Glomerular visceral epithelial cell (primary cell): ENCODE measurements at regions not wholly inside any gene's neighbourhood (a gene's known extent, or its start where the extent isn't known, plus 50 kb on each side); places are given as distances from the start of the nearest gene placed in this dataset.
"Not testable (repeated sequence)": the region's sequence is repeated elsewhere in the genome, so short reads cannot be mapped to it uniquely, and the experiment has no call there.

Experiments used
- DNase-seq: peaks from one replicate; pipeline ENCODE4 v3.0.0-alpha.2; 2016; ENCODE audit errors: extremely low spot score

DNA sequence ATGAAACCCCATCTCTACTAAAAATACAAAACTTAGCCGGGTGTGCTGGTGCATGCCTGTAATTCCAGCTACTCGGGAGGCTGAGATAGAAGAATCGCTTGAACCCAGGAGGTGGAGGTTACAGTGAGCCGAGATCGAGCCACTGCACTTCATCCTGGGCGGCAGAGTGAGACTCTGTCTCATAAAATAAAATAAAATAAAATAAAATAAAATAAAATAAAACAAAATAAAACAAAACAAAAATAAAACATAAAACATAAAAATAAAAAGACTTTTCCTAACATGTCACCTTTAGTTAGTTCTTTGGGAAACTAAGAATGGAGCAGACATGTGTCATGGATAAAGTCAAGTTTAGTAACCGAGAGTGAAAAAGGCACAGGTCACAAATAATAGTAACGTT is 1007.6 kb upstream of the EDIL3 start:
- not testable (repeated sequence) for DNase-seq

DNA sequence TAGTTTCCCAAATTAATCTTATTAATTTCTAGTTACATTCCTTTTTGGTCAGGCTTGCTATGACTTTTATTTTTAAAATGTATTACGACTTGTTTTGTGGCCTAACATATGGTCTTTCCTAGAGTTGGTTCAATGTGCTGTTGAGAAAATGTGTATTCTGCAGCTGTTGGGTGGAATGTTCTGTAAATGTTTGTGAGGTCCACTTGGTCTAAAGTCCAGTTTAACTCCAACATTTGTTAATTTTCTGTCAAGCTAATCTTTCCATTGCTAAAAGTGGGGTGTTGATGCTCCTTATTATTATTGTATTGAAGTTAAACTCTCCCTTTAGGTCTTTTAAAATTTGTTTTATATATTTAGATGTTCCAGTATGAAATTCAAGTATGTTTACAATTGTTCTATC is 1010.8 kb upstream of the EDIL3 start:
- no peak for DNase-seq

DNA sequence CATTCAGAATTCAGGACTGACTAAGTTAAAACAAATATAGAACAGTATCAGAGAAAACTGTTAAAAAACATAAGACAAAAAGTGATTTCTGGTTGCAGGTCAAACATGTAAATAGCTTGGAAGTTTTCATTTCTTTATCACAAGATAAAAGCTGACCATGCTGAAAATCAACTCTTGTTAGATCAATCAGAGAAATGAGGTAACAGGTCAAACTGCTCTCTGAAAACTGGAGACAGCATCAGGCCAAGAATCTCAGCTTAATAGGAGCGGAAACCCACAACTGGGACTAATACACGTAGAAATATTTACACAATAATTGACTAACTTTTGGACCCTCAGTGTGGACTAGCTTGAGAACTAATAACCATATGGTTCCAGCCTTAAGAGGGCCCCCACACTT is 1012.8 kb upstream of the EDIL3 start:
- DNase-seq, result no peak

DNA sequence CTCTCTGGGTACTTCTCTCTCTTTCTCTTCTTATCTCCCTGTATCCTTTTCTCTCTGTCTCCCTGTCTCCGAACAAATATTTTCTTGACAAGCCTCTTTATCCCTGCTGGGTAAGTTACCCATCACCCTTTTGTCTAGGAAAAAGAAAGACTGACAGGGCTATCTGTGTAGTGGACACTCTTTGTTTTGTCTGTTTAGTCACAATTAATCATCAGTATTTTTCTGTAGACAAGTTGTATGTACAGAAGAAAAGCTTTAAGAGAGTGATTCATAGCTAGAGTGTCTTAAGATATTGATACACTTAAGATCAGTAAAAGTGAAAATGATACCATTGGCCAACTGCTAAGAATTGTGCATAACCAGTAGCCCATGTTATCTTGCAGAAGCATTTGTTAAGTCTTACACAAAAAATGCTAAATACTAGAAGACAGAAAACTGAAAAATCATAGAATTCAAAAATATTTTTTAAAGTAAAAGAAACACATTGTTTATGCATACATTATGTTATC is 1043.8 kb upstream of the EDIL3 start:
- DNase-seq, result no peak

DNA sequence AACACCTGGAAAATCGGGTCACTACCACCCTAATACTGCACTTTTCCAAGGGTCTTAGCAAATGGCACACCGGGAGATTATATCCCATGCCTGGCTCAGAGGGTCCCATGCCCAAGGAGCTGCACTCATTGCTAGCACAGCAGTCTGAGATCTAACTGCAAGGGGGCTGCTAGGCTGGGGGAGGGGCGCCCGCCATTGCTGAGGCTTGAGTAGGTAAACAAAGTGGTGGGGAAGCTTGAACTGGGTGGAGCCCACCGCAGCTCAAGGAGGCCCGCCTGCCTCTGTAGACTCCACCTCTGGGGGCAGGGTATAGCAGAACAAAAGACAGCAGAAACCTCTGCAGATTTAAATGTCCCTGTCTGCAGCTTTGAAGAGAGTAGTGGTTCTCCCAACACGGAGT is 1047.0 kb upstream of the EDIL3 start:
- DNase-seq, result not testable (repeated sequence)

DNA sequence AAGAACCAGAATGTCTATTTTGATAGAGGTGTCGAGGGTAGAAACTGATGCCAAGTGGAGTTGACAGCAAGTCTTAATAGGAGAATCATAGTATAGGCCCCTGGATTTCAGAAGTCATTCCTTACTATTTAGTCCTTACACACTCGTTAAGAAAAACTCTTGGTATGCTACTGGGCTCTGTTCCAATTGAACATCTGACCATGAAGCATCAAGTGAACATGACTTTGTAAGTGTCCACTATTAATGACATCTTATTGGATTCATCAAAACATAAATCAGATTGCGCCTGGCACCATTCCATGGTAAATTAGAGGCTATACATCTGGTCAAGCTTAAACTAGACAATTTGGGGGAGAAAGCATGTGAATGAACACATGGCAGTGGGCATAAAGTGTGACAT is 1056.5 kb upstream of the EDIL3 start:
- DNase-seq, result no peak

DNA sequence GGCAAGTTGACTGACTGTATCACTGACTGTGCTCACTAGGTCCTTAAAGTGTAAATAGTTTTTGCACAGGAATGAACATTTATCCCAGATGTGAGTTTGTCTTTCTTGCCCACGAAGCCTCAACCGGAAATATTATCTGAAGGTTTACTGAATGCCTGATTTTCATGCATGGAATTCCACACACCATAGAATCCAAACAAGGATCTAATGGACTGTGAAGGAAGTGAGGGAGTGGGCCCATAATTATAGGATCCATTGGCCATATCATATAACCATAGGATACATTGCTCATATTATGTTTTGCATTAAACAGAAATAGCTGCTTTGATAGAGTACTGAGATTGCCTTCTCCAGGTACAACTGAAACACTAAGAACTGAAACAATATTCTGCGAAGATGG is 1057.2 kb upstream of the EDIL3 start:
- DNase-seq, result no peak

DNA sequence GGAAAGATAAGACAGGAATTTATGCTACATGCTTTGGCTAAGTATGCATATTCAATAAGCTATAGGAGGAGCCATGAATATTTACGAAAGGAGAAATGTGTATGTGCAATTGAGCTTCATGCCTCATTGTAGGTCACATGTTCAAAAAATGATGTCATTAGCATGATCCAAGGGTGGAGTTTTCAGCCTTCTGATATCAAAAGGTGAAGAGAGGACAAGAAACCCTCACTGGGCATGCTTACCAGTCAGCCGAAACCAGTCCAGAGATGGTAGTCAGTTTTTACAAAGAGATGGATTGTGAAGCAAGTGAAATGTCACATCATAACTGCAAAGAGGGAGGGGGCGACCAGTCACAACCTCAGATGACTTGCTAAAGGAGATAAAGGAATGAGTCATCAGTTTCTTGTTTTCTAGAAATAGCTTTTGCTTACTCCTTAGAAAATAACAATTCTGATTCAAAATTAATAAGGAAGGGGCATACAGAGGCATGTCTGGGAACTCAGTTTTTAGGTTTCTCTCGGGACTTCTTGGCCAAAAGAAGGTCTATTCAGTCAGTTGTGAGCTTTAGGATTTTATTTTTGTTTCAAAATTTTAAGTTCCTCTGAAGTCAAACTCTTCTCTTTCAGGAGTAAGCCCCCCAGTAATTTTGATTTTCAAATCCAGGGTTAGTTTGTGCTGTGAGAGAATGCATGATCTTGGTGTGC is 1067.8 kb upstream of the EDIL3 start:
- DNase-seq, result no peak

DNA sequence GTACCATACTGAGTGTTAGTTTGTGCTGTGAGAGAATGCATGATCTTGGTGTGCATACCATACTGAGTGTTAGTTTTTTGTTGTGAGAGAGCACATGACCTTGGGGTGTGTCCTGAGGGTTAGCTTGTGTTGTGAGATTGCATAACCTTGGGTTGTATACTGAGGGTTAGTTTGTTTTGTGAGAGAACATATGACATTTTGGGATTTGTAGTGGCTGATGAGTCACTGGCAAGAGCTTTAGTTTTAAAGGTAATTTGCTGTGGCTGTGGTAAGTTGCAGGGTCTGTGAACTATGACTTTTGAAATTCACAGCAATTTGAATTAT is 1068.3 kb upstream of the EDIL3 start:
- no peak for DNase-seq

DNA sequence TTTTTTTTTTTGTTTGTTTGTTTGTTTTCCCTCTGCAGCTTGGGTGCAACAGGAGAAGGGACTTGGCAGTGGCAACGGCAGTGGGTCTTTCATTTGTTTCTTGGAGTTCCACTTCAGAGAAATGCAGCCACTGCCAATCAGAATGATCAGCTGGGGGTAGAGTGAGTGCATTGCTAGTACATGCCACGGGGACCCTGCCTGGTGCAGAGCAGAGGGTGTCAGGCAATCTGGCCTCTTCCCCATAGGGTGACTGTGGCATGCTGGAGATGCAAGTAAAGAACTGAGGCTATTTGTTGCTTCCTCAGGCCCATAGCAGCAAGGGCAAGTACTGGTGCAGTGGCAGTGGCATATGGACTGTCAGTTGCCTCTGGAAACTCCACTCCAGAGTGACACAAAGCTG is 1073.6 kb upstream of the EDIL3 start:
- no peak for DNase-seq

DNA sequence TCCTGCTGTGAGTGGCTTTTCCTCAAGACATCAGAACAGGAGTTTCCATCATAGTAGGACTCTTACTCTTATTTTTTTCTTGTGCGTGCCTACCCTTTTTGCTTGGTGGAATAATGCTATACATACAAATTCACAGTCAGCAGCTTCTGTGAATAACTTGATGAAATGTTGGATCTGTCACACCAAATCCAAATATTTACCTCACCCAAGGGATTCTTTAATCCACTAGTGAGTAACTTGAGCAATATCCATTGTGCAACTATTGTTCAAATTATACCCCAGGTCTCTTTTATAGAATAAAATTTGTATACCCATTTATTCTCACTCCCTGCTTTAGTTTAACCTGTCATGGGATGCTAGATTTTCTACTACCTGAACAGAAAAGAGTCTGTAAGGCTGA is 1078.3 kb upstream of the EDIL3 start:
- DNase-seq, result no peak

DNA sequence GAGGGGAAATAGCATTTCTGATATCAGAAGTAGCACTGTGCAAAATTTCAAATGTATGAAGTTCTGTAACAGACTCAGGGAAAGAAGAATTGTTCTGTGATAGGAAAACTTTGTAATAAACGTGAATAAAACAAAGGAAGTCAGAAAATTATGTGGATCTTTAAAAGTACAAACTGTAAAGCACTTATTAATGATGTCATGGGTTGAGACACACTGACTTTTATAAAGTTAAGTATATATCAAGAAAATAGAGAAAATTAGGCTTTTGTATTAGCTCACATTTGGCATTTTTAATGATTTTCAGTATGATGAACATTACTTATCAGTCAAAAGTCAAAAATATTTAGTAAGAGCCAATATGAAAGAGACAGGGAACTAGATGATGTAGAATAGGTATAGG is 1081.7 kb upstream of the EDIL3 start:
- no peak for DNase-seq

DNA sequence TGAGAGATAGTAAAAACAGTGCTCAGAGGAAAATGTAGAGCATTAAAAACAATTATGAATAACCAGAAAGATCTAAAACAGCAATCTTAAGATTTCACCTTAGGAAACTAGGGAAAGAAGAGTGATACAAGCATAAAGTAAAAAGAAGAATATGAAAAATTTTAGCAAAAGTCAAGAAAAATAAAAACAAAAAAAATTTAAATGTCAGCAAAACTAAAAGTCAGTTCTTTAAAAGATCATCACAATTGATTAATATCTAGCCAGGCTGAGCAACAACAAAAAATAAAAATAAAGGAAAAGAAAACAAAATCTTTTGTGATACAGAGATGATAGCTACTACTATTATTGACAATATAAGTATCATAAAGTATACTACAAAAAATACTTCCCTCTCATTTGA is 1088.1 kb upstream of the EDIL3 start:
- DNase-seq, result no peak

DNA sequence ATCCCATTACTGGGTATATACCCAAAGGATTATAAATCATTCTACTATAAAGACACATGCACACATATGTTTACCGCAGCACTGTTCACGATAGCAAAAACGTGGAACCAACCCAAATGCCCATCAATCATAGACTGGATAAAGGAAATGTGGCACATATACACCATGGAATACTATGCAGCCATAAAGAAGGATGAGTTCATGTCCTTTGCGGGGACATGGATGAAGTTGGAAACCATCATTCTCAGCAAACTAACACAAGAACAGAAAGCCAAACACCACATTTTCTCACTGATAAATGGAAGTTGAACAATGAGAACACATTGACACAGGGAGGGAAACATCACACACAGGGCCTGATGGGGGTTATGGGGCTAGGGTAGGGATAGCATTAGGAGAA is 1090.5 kb upstream of the EDIL3 start:
- DNase-seq, result not testable (repeated sequence)

DNA sequence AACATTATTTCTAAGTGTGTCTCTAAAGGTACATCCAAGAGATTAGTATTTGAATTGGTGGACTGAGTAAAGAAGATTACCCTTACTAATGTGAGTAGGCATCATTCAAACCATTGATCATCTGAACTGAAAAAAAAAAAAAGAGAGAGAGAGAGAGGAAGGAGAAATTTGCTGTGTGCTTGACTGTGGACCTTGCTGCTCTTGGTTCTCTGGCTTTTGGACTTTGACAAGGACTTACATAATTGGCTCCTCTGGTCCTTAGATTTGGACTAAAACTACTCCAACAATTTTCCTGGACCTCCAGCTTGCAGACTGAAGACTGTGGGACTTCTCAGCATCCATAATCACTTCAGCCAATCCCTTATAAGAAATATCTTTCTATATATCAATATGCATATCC is 1091.9 kb upstream of the EDIL3 start:
- DNase-seq, result no peak

DNA sequence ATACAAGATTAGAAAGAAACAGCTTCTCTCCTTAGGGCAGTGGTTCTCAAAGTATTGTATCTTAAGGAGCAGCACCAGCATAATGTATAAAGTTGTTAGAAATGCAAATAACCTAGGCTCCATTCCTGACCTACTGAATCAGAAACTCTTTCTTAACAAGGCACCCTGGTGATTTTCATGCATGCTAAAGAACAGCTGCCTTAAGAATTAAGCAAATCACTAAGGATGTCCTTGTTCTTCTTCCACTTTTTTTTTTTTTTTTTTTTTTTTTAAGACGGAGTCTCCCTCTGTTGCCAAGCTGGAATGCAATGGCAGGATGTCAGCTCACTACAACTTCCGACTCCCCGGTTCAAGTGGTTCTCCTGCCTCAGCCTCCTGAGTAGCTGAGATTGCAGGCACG is 1095.2 kb upstream of the EDIL3 start:
- DNase-seq, result no peak

DNA sequence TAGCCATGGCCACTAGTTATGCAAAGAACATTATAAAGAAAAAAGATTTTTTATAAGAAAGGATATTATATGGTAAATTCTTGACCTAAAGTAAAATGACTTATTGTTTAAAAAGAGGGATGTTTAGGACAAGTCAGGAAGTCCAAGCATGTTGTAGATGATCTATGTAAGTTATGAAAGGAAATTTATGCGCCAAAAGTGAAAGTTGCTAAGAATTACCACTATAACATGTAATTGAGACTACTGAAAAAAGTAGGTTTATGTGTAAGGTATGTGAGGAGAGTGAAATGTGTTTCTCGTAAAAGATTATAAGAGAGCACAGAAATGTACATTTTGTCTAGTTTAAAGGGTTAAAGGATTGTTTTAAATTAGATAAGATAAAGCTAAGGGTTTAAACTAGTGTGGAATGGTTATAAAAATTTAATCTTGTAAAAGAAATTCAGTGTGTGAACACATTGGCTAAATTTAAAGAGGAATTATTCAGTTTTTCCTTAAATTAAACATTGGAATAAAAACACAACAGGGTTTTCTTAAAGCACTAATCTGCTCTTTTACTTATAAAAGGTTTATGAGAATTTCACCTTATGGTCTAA is 1100.4 kb upstream of the EDIL3 start:
- no peak for DNase-seq

DNA sequence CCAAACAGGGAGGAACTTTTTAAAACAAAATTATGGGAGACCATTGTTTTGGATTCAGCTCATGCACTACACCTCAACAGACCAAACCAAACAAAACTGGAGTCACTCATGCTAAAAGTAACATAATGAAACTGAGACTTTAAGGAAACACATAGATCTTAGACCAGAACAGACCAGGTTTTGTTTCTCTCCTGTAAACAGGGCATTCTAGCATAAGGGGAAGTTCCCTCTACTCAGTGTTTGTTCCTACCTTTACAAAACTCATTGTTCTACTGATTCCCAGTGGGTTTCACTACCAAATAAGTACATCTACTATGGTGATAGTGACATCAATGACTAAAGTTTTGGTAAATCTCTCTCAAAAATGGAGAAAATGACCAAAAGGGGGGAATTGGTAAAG is 1103.6 kb upstream of the EDIL3 start:
- no peak for DNase-seq

DNA sequence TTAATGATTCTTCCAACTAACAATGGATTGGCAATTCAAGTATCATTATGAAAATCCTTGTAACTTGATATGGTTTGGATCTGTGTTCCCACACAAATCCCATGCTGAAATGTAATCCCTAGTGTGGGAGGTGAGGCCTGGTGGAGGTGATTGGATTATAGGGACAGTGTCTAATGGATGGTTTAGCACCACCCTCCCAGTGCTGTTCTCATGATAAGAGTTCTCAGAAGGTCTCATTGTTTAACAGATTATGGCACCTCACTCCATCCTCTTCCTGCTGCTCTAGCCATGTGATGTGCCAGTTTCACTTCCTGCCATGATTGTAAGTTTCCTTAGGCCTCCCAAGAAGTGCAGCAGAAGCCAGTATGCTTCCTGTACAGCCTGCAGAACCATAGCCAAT is 1116.2 kb upstream of the EDIL3 start:
- no peak for DNase-seq

DNA sequence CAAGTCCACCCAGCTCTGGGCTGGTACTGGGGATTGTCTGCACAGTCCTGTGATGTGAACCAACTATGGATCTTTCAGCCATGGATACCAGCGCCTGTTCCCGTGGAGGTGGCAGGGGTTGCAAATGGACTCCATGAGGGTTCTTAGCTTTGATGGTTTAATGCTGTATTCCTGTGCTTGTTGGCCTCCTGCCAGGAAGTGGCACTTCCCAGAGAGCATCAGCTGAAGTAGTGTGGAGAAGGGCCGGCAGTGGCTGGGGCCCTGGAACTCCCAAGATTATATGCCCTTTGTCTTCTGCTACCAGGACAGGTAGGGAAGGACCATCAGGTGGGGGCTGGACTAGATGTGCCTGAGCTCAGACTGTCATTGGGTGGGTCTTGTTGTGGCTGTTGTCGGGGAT is 1104.8 kb upstream of the COX7C start:
- no peak for DNase-seq

DNA sequence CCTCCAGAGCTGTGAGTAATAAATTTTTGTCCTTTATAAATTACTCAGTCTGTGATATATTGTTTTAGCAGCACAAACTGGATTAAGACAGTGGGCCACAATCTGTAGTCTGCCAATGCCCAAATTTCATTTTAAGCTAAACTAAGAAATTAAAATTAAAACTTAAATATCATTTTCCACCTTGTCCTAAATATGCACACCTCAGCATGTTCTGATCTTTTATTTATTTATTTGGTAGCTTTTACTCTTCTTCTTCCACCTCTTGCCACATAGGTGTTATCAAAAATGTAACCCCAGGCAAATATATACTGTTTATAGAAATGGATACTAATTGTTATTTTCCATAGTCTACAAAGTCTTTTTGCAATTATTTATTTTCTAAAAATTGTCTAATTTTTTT is 1102.2 kb upstream of the COX7C start:
- no peak for DNase-seq

DNA sequence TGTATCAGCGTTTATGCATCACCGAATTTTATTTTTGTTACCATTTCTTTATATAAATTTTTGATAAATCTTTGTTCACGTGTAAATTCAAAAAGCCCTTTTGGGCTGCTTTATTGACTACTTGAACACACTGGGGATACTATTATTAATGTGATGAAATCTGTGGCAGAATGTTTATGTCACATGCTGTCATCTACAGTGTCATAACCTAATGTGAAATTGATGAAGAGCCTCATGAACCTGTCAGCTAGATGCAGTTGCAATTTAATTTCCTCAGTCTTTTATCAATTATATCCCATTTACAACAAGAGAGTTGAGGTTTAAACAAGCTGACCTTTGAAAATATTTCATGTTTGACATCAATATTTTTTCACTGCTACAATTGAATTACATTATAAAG is 1100.4 kb upstream of the COX7C start:
- DNase-seq, result no peak

DNA sequence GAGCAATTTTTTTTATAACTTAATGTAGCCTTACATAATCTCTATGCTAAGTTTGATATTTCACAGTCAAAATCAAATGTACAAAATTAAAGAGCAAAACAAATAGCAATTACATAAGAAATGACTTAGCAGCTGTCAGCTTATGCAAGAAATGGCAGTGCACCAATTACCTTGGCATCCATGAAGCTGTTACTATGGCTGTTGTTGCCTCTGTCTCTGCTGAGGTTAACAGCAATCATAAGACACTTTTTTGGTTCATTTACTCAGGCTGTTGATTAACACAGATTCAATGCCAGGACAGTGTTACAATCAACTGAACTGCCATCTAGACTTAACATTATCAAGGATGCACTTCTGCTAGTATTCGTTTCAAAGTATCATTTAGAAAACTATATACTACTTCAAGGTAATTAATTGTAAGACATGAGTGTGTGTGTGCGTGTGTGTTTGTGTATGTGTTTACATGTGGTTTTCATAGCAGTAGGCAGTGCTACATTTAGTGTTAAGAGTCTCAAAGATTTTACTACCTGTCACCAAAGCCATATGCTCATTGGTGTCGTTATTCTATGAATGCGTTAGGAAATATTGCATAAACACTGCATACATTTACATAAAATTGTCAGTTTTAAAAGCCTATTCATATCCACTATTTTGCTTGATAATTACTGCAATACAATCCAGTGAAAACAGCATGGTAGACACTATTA is 1084.2 kb upstream of the COX7C start:
- DNase-seq, result no peak
